Vagina (tissue), 2 donors: ENCODE measurements at regions not wholly inside any gene's neighbourhood (a gene's known extent, or its start where the extent isn't known, plus 50 kb on each side); places are given as distances from the start of the nearest gene placed in this dataset.

ENCODE experiments used
- CTCF ChIP-seq, 3 experiments: fragments of 450-650 bp in 2 of 3; fragments of 200-600 bp in 1 of 3; sonication (generic) in 1 of 3; IDR thresholded peaks; one replicate each; pipeline ENCODE4 v1.5.1; 2017 to 2019; ENCODE audit warnings: antibody characterized with exemption in 3 of 3, mild to moderate bottlenecking in 2 of 3, moderate library complexity in 2 of 3
- POLR2A ChIP-seq, 2 donors: fragments of 450-650 bp; IDR thresholded peaks; one replicate each; pipeline ENCODE4 v1.6.1; 2017; ENCODE audit warnings: antibody characterized with exemption in 2 of 2, mild to moderate bottlenecking in 2 of 2, moderate library complexity in 2 of 2
- POLR2AphosphoS5 ChIP-seq, 2 donors: sonication (generic); formaldehyde crosslinking; IDR thresholded peaks; one replicate each; pipeline ENCODE4 v1.9.0; 2017; ENCODE audit warnings: antibody characterized with exemption in 2 of 2, mild to moderate bottlenecking in 2 of 2, low read depth in 1 of 2; ENCODE audit not compliant: insufficient read depth in 1 of 2

- TF ChIP-seq POLR2AphosphoS5 (IDR thresholded peaks at IDR 0.05; ENCODE audit: insufficient read depth in 1 of 2, low read depth in 1 of 2) = no peak
- TF ChIP-seq CTCF (IDR thresholded peaks at IDR 0.05) = no peak
- no peak for TF ChIP-seq POLR2A (IDR thresholded peaks at IDR 0.05)
Observed at GRCh38 chr2:95702471-95702870, 110.7 kb downstream of the TRIM43 start.
